Right forelimb (tissue), 1 donor: ENCODE measurements at regions not wholly inside any gene's neighbourhood (a gene's known extent, or its start where the extent isn't known, plus 50 kb on each side); places are given as distances from the start of the nearest gene placed in this dataset.

Source experiments
- DNase-seq: peaks from one replicate; pipeline ENCODE4 v3.0.0-alpha.2; 2018

DNA sequence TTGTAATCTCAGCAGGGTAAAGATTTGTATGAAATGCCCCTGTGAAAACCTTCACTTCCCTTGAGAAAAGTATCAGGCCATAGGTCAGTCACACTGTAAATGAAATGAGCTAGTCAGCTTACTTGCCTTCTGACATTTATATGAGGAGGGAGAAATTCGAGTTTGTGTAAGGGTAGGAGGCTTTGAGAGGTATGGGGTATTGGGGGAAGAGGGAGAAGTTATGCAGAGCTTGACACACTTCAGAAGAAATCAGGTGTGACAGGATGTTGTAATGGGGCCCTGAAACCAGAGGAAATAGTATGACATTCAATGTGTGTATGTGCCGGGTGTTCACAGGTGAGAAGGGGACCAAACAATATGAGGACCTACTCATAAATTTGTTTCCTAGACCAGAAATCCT is 64.2 kb upstream of the CCN6 start:
- DNase-seq, result no peak

DNA sequence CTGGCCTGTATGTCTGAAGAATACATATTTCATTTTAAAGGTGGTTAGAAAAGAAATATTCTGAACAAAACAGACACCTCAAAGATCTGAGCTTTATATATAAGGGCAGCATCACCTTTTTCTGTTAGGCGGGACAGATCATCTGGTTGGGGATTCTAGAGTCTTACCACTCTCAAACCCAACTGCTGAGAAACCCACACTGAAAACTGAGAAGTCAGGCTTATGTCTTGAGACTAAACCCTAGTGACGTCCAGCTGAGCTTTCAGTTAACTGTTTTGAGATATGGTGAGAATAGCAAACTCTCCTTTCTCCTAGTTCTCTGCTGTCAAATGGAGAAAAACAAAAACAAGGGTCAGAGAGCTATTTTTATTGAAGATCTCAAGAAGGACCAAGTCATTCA is 63.7 kb upstream of the CCN6 start:
- DNase-seq, result no peak

DNA sequence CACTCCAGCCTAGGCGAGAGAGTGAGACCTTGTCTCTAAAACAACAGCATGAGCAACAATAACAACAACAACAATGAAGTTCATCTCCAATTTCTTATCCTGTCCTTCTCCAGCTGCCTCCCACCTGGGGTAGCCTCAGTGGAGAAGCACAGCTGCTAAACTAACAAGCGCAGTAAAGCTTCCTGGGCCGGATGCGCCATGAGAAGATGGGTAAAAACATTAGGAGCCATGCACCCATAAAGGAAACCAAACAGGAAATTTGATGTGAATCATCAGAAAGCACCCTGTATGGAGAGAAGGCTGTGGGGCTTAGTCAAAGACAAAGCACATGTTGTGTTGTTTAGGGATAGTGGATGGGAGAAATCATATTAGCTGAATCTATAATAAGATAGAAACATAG is 61.1 kb upstream of the CCN6 start:
- DNase-seq, result no peak

DNA sequence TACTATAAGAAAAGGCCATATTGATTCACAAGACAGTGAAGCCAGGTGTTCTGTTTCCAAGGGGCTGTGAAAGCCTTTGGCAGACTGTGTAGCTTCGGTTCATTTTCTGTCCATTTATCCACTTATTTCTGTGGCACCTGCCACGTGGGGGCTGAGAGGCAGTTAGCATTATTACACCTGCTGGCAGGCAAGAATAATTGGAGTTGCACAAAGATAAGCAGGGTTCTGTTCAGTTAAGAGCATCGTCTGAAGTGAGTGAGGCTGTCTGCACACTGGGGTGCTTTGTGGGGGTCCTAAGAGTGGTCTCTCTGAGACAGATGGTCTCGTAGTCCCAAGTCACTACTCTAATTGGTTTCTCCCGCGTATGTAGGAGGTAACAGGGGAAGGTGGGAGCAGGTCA is 60.6 kb upstream of the CCN6 start:
- DNase-seq, result no peak

DNA sequence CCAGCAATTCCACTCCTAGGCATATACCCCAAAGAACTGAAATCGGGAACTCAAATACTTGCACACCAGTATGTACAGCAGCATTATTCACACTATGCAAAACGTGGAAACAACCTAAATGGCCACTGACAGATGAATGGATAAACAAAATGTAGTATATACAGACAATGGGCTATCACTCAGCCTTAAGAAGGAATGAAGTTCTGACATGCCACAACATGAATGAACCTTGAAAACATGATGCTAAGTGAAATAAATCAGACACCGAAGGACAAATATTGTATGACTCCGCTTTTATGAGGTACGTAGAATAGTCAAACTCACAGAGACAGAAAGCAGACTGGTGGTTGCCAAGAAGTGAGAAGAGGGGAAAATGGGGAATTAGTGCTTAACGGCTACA is 59.1 kb upstream of the CCN6 start:
- no peak for DNase-seq

DNA sequence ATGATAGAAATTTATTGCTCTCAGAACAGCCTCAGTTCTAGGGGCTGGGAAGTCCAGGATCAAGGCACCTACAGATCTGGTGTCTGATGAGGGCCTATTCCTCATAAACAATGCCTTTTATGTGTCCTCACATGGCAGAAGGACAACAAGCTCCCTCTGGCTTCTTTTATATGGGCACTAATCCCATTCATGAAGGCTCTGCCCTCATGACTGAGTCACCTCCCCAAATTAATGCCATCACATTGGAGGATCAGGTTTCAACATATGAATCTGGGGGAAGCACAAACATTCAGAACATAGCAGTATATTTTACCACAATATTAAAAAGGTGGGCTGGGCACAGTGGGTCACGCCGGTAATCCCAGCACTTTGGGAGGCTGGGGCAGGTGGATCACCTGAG is 58.5 kb upstream of the CCN6 start:
- no peak for DNase-seq

DNA sequence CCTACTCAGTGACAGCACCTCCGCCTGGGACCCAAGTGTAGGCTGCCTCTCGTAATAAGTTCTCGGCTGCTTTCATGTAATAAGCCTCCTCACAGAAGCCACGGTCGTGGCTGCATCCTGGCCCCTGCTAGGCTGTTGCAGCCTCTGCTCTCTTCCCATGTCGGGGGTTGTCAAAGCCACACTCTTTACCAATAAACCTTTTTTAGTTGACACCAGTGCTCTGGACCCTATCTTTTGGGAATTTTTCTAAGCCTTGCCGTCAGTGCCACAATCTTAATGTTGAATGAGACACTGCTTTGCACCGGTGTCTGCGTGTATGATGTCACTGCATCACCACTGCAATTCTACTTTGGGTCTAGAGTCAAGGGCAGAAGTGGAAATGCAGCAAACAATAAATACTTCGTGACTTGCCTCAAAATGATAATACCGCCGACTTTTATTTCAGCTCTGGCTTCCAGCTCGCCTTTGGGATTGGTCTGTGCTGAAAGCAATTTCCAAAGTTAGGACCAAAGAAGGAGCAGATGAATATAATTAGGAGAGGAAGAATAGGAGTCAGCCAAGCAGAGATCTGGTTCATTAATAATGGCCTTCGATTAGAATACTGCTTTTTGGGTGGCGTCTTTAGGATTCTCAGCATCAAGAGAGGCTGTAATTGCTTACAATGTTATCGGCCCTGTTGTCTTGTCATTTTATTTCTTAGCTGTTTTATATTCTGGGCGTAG is 57.6 kb upstream of the CCN6 start:
- DNase-seq, result no peak

DNA sequence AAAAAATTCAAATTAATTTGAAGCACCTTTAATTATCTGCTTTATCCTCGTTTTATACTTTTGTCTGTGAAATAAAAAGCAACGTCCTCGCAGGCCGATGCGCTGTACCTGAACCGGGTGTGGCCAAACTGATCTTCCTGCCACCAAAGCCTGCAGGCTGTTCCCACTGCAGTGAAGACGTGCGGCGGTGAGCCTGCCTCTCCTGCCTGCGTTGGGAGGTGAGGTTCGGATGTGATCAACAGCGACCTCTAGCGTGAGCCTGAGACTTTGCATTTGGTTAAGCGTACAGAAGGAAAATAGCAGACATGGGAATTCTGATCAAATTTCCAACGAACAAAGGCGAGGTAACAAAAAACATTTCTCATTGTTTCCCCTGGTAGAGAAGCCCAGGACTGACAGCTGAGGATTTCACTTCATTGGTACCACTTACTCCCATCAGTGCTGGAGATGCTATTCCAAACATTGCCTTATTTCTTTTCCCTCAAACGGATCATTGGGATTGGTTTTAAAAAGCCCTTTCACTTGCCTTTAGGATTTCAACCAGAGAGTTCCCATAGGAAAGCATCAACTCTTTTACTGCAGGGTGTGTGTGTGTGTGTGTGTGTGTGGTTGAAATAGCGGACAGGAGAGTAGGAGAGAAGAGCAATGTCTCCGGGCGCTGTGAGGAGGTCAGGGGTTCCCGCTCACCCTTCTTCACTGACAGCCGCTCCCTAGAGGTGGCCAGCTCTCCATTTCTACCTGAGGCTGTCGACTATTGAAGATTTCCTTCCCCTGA is 56.6 kb upstream of the CCN6 start:
- DNase-seq, result peak; percentile 87

DNA sequence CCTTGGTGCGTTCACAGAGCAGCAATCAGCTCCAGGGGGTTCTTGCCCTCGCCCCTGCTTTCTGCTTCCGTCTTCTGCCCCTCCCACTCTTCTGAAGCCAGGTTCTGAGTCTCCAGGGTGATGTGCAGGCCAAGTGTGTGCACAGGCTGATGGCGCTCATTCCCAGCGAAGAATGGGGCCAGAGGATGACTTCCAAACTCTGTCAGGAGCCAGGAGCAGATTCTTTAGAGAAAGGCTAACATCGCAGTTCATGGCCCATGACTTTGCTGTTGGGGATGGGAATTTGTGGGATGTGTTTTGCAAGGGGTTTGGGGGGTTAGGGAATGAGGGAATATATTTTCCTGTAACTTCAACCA is 56.1 kb upstream of the CCN6 start:
- no peak for DNase-seq

DNA sequence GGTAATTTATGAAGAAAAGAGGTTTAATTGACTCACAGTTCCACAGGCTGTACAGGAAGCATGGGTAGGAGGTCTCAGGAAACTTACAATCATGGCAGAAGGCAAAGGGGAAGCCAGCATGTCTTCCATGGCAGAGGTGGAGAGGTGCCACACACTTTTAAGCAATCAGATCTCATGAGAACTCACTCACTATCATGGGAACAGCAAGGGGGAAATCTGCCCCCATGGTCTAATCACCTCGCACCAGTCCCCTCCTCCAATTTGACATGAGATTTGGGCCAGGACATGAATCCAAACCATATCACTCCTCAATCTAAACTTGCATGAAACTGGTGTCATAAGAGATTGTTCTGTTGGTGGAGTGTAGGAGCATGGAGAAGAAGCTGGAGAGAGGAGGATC is 51.6 kb upstream of the CCN6 start:
- DNase-seq, result no peak
